ENCODE measurements at regions not wholly inside any gene's neighbourhood (a gene's known extent, or its start where the extent isn't known, plus 50 kb on each side); places are given as distances from the start of the nearest gene placed in this dataset.

DNA sequence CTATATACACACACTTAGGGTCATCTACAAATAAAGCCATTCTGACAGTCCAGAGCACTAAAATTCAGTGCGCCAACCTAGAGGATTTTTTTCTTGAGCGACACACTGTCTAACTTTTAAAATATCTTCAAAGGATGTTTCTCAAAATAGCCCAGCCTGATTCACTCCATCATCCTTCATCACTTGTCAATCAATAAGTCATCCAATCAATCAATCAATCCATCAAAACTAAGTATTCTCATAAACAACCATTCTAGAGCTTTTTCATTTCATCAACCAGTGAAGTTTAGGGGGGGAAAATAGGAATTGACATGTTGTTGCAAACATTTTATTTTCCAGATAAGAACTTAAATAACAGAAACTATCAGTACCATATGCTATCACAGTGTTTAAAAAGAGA, 183.2 kb downstream of the HDGFL1 start:
- no peak overlapping the region for H3K27ac ChIP-seq
- TF ChIP-seq ZFX (IDR thresholded peaks at IDR 0.05) = no peak
- TF ChIP-seq, protein P1, sequence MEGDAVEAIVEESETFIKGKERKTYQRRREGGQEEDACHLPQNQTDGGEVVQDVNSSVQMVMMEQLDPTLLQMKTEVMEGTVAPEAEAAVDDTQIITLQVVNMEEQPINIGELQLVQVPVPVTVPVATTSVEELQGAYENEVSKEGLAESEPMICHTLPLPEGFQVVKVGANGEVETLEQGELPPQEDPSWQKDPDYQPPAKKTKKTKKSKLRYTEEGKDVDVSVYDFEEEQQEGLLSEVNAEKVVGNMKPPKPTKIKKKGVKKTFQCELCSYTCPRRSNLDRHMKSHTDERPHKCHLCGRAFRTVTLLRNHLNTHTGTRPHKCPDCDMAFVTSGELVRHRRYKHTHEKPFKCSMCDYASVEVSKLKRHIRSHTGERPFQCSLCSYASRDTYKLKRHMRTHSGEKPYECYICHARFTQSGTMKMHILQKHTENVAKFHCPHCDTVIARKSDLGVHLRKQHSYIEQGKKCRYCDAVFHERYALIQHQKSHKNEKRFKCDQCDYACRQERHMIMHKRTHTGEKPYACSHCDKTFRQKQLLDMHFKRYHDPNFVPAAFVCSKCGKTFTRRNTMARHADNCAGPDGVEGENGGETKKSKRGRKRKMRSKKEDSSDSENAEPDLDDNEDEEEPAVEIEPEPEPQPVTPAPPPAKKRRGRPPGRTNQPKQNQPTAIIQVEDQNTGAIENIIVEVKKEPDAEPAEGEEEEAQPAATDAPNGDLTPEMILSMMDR (conservative IDR thresholded peaks at IDR 0.05) = no peak

DNA sequence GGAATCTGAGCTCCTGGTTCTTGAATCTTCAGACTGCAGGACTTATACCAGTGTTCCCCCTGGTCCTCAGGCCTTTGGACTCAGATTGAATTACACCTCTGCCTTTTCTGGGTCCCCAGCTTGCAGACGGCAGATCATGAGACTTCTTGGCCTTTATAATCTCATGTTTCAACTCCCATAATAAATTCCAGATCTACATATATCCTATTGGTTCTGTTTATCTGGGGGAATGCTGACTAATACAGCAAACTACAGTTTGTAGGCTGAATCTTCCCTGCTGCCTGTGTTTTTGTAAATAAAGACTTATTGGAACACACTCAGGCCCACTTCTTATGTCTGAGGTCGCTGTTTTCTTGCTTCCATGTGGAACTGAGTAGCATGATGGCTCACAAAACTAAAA, 184.7 kb downstream of the HDGFL1 start:
- TF ChIP-seq ZFX (IDR thresholded peaks at IDR 0.05) = no peak
- TF ChIP-seq, protein P1 (conservative IDR thresholded peaks at IDR 0.05) = no peak
- no peak overlapping the region for H3K27ac ChIP-seq

DNA sequence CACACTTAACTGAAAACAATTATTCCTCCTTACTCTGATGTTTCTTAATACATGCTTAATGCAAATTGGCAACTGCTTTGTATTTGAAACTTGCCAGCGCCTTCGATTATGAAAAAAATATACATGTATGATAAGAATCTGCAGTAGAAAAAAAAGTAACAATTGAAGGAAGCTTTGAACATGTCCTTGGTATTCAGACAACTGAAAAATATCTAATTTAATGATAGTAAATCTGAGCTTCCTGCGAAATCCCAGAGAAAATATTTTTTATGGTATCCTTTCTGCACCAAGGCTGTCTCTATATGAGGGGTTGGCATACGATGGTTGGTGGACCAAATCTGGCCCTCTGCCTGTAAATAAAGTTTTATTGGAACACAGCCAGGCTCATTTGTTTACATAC, 186.2 kb downstream of the HDGFL1 start:
- TF ChIP-seq, protein P1 (conservative IDR thresholded peaks at IDR 0.05) = no peak
- no peak for TF ChIP-seq ZFX (IDR thresholded peaks at IDR 0.05)
- H3K27ac ChIP-seq = no peak overlapping the region

DNA sequence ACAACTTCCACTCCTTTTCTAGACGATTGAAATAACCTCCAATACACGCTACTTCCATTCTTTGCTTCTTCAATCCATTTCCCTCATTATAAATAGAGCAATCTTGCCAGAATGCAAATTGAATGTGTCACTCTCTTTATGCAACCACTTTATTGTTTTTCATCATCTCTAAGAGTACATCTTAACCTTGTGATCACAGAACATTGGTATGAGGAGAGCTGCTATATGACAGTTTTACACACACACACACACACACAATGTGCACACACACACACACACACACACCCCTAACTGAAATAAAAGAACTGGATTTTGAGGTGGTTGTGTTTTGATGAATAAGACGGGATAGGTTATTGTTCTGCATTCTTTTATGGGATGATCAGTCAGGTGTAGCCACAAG, 187.0 kb downstream of the HDGFL1 start:
- TF ChIP-seq ZFX (IDR thresholded peaks at IDR 0.05) = no peak
- TF ChIP-seq, protein P1 (conservative IDR thresholded peaks at IDR 0.05) = no peak
- no peak overlapping the region for H3K27ac ChIP-seq

DNA sequence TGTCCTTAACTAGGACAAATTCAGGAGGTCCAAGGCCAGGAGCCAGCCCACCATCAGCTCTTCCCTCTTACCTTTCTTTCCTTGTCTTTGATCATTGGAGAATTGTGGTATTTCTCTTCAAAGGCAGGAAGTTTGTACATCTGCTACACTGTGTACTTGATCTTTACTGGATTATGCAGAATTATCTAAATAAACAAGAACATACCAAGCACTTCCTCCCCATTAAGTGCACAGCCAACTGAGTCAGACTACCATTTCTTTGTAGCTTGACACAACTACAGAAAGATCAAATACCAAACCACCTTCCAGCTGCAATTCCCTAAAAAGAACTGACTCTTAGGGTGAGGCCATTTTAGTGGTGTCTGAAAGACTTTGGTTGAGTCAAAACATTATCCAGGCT, 195.1 kb downstream of the HDGFL1 start:
- H3K27ac ChIP-seq = no peak overlapping the region
- TF ChIP-seq, protein P1 (conservative IDR thresholded peaks at IDR 0.05) = no peak
- no peak for TF ChIP-seq ZFX (IDR thresholded peaks at IDR 0.05)

DNA sequence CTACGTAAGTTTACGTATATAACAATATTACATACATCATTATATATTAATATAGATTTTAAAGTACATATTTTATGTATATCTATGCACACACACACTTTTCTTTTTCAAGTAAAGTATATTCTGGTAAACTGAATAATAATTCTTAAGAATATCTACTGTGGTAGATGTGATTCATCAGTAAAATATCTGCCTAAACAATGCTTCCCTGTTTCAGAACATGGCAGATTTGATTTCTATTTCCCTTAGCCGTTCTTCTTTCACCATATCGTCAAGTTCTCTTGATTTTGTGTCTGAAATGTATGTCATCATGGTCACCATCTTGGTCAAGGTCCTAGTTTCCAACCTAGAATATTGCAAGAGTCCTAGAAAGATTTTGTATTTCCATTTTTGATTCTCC, 195.6 kb downstream of the HDGFL1 start:
- no peak overlapping the region; the same call in 1 of the 2 replicates for H3K27ac ChIP-seq
- TF ChIP-seq, protein P1 (conservative IDR thresholded peaks at IDR 0.05) = no peak
- no peak for TF ChIP-seq ZFX (IDR thresholded peaks at IDR 0.05)

DNA sequence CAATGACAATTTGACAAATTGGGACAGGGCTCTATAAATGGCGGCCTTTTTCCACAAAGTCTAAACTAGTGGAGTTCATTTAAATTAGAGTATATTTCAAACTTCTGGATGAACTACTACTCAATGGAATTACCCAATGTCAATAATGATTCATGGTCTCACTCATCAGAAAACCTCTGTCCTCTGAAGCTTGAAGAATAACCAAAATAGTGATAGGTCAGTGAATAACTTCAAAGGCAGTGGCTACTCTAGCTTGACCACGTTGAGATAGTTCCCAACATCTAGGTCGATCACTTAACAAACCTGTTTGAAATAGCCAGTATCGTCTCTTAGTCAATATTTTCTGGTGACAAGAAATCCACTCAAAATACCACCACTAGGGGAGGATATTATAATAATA, 197.6 kb downstream of the HDGFL1 start:
- no peak overlapping the region for H3K27ac ChIP-seq
- no peak for TF ChIP-seq ZFX (IDR thresholded peaks at IDR 0.05)
- TF ChIP-seq, protein P1 (conservative IDR thresholded peaks at IDR 0.05) = no peak
